ENCODE measurements at regions not wholly inside any gene's neighbourhood (a gene's known extent, or its start where the extent isn't known, plus 50 kb on each side); places are given as distances from the start of the nearest gene placed in this dataset.
"Not testable (repeated sequence)": the region's sequence is repeated elsewhere in the genome, so short reads cannot be mapped to it uniquely, and the experiment has no call there.

GRCh38 chr21:15311510-15311909 lies 246.7 kb upstream of the NRIP1 start:
- no peak for DNase-seq (ENCODE audit: low spot score)

DNA sequence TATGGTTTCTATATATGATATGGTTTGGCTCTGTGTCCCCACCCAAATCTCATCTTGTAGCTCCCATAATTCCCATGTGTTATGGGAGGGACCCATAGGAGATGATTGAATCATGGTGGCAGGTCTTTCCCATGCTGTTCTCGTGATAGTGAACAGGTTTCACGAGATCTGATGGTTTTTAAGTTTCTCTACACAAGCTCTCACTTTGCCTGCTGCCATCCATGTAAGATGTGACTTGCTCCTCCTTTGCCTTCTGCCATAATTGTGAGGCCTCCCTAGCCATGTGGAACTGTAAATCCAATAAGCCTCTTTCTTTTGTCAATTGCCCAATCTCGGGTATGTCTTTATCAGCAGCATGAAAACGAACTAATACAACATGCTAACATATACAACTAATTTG lies 252.2 kb upstream of the NRIP1 start:
- DNase-seq (ENCODE audit: low spot score), result not testable (repeated sequence)

- DNase-seq (ENCODE audit: low spot score), result no peak
These were observed 254.9 kb upstream of the NRIP1 start for GRCh38 chr21:15319727-15320126.

GRCh38 chr21:15324542-15324941 lies 259.7 kb upstream of the NRIP1 start:
- no peak for DNase-seq (ENCODE audit: low spot score)

DNA sequence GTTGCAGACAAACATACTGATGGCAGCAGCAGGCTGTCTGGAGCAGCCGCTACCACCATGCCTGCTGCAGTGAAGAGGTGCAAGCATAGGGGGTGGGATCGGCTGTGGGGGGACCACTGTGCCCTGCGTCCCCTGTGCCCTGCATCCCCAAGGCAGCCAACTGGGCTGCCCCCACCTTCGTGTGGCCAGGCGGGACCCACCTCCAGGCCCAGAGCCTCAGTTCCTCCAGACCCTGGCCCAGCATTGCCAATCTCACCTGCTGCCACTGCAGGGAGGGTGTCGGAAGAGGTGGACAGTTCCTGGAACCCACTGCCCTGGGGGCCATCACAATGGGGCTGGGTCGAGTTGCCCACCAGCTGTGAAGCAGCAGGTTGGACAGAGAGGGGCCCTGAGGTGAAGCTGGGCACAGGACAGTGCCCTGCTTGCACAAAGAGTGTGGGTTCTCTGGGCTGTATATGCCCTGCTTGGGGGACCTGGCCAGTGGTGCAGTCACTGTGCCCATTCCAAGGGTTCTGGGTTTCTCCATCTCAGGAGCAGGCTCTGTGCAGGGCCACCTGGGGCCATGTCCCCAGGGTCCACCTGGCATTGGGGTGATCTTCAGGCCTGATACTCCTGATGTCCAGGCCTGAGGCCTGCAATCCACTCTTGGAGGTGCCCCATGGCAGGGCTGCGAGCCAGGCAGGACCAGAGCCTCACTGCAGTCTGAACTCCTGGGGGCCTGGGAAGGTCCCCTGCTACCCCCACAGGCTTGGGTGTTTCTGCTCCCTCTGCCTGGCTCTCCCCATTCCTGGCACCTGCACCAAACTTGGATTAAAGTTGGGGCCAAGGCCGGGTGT lies 261.4 kb upstream of the NRIP1 start:
- no peak for DNase-seq (ENCODE audit: low spot score)

DNA sequence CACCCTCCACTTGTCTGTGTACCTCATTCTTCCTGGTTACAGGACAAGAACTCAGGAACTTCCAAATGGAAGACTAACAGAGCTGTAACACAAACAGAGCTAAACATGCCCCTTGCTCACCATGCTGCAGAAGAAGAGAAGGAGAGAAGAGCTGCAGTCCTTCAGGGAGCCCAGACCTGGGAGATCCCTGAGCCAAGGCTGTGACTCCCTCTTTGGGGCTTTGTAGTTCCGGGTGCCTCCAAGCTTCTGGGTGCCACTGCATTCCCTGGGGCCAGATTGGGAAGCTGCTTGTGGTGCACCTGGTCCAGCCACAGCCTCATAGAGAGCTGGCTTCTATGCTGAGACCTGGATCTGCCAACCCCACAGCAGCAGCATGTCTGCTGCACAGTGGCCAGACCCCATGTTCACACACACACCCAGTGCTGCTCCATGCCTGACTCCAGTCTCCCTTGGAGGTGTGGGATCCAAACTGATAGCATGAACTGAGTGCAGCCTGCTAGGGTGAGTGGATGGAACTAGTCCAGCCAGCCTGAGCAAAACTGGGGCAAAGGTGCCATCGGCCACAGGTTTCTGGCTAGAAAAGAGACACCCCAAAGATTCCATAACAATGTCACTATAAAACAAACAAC lies 263.0 kb upstream of the NRIP1 start:
- no peak for DNase-seq (ENCODE audit: low spot score)

DNA sequence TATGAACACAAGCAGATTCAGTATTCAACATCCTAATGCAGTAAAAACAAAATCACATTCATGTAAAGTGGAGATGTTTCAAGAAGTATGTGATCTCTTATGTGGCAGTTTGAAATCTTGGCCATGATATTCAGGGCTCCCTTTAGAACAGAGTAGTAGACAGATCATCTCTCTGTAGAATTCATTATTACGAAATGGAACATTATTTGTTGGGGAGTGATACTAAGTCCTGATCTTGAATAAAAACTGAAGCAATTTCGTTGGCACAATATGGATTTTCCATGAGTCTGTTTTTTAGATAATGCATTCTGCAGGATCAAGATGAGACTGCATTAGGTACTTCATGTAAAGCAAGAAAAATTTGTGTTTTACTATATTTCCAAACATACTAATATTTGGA lies 264.4 kb upstream of the NRIP1 start:
- no peak for DNase-seq (ENCODE audit: low spot score)

DNA sequence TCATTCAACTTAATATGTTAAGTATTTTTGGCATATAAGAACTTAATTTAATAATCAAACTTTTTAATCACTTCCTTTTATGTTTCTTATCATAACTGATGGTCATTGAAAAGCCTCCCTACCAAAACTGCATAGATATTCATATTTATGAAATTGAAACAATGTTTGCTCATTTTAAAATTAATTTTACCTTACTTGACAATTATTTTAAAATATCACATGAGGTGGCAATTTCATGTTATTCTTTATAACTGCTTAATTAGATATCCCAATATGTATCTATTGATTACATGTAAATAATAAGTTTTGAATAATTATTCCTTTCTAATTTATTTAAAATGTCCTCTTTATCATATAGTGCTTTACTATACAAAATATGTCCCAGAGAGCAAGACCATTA lies 266.1 kb upstream of the NRIP1 start:
- DNase-seq (ENCODE audit: low spot score), result no peak

DNA sequence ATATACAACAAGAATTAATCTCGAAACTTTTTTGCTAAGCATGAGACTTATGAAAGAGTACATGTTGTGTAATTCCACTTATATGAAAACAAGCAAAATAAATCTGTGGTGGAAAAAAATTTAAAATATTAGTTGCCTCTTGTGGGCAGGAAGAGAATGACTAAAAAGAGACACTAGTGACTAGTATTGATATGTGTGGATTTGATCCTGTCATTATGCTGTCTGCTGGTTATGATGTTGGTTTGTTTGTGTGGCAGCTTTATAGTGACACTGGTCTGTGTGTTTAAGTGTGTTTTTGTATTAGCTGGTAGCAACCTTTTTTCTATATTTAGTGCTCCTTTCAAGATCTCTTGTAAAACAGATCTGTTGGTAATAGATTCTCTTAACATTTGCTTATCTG lies 267.8 kb upstream of the NRIP1 start:
- no peak for DNase-seq (ENCODE audit: low spot score)

- no peak for DNase-seq (ENCODE audit: low spot score)
These were observed 268.4 kb upstream of the NRIP1 start for GRCh38 chr21:15333136-15333710.

GRCh38 chr21:15333951-15334350 lies 269.2 kb upstream of the NRIP1 start:
- no peak for DNase-seq (ENCODE audit: low spot score)

GRCh38 chr21:15343066-15343465 lies 278.3 kb upstream of the NRIP1 start:
- DNase-seq (ENCODE audit: low spot score), result no peak

DNA sequence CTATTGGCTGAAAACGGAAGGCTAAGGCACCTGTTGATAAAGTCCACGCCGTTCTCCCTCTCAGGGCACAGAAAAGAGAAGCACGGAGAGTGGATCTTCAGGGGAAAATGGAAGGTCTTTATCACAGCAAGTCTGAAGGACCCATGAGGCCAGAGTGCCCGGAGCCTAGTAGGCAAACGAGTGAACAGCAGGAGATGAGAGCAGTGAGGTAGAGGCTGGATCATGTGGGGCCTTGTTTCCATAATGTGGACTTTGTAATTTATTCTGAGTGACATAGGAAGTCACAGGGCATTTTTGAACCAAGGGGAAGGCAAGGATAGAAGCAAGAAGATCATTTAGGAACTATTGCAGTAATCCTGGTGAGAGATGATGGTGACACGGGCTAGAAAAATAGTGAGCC lies 287.2 kb upstream of the NRIP1 start:
- DNase-seq (ENCODE audit: low spot score), result no peak

DNA sequence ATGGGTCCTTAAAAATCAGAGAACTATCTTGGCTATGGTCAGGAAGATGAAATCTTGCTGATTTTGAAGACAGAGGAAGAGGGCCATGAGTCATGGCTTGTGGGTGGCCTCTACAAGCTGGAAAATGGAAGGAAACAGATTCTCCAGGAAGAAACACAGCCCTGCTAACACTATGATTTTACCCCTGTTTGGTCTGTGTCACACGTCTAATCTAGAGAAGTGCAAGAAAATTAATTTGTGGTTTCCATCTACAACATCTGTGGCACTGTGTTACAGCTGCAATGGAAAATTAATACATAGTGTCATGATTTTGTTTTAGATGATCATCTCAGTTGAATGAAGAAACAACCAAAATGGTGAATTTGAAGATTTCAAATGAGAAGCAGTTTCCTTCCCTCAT lies 288.7 kb upstream of the NRIP1 start:
- DNase-seq (ENCODE audit: low spot score), result no peak

DNA sequence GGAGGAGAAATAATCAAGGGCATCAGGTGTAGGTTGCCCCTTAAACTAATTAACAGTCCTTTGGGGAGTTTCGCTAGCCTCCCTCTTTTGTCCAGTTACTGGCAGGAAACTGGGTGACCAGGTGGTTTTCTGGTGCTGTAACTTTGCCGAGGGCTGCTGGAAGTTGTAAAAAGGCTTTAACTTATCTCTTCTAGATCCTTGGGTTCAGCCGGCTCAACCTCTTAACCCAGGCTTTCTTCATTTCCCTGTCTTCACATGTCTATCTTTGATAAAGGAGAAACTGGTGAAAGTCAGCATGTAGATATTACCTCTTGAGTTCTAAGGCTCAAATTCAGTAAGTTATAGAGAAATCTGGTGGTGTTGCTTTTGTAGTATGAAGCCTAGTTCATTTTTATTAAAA lies 289.7 kb upstream of the NRIP1 start:
- no peak for DNase-seq (ENCODE audit: low spot score)

DNA sequence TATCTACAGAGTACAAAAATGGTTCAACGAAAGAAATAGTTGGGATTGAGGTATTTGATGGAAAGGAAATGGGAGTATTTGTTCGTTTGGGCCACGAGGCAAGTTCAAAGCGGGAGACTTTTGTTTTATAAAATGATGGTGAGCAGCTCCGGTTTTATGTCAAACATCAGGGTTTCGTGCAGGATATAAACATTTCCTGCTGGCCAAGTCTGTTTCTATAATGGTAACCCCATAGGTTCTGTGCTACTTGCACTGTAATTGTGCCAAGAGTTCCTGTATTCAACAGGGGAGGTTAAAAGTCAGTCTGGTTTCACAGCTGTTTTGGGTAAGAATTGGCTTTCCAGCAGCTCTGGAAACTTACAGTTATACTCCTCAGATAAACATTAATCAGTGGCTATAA lies 290.3 kb upstream of the NRIP1 start:
- DNase-seq (ENCODE audit: low spot score), result no peak

DNA sequence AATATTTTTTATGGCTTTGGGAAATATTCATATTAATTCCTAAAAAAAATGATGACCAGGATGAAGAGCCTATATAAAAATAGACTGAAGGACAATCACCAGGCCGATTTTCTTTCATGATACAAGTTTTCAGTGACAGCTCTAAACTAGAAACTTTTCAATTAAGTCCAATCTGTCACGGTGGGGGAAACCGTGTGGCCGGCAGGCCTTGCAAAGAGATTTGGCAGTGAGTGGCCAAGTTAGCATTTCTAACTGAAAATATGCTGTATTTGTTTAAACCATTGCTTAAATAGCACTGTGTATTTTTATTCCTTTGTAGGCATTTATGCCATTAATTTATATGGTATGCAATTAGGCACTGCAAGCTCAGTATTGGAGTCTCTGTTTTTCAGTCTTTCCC lies 294.5 kb upstream of the NRIP1 start:
- DNase-seq (ENCODE audit: low spot score), result no peak

- no peak for DNase-seq (ENCODE audit: low spot score)
These were observed 297.7 kb upstream of the NRIP1 start for GRCh38 chr21:15362458-15362857.

DNA sequence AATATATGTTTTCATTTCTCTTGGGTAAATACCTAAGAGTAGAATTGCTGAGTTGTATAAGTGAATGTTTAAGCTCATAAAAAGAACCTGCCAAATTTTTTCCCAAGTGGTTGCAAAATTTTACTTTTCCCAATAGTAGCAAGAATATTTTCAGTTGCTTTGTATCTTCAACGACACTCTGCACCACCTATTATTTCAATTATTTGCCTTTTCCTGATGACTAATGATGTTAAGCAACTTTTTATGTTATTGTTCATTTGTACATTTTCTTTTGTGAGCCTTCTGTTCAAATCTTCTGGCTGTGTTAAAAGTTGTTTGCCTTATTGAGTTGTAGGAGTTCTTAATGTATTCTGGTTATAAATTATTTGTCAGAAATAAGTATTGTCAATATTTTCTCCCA lies 299.1 kb upstream of the NRIP1 start:
- DNase-seq (ENCODE audit: low spot score), result no peak

DNA sequence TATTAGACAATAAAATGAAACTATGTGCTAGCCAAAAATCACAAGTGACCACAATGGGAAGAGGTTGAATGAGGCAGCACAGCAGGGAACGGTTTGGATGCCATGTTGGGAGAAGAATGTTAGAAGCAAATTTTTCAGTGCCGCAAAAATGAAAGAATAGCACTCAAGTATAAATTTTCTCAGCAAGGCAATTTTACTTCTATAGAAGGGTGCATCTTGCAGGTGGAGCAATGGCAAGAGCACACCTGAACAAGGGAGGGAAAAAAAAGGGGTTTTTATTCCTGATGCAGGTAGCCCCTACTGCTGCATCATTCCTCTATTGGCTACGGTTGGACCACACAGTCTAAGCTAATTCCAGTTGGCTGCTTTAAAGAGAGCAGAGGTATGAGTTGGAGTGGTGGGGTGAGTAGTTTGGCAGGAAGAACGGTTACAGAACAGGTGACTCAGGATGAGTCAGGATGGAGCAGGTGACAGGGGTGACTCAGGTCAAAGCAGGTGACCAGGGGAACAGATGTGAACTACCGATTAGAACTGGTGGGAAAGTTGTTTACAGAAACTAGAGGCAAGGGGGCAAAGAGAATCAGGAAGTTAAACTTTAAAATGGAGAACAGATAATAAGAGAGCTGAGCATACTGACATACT lies 301.1 kb upstream of the NRIP1 start:
- DNase-seq (ENCODE audit: low spot score), result no peak

GRCh38 chr21:15366555-15366954 lies 301.8 kb upstream of the NRIP1 start:
- DNase-seq (ENCODE audit: low spot score), result no peak

- DNase-seq (ENCODE audit: low spot score), result no peak
These were observed 302.3 kb upstream of the NRIP1 start for GRCh38 chr21:15367061-15367626.
